ENCODE measurements at regions not wholly inside any gene's neighbourhood (a gene's known extent, or its start where the extent isn't known, plus 50 kb on each side); places are given as distances from the start of the nearest gene placed in this dataset.

DNA sequence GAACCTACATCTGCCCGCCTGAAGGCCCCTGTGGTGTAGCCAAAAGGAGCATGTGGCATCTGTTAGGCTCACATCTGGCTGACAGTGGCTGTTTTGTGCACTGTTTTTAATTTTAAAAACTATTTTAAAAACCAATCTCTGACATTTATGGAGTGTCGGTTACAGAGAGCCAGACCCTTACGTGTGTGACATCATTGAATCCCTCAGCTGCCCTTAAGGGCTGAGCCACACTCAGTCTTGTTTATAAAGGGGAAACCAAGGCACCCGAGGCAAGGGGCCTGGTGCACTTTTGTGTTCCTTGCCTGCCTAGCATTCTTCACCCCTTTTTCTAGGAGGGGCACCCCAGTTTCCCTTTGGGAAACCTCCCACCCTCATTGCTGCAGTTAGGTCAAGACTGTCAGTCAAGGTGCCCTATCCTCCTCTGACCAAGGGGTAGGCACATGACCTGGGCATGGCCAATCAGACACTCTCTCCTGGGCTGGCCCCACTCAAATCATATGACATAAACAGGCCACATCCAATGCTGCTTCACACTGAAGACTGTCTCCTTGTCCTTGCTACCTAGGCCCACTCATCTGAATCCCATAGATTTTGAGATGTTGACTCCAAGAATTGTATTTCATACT, 105.3 kb downstream of the LSM3 start:
- no peak for DNase-seq
- in situ Hi-C loops (cut with HindIII; ENCODE audit: low pct_ligation_motif_present, low pct_unique_long_range_greater_than_20kb, low sequenced_read_pairs) = no loop called here

DNA sequence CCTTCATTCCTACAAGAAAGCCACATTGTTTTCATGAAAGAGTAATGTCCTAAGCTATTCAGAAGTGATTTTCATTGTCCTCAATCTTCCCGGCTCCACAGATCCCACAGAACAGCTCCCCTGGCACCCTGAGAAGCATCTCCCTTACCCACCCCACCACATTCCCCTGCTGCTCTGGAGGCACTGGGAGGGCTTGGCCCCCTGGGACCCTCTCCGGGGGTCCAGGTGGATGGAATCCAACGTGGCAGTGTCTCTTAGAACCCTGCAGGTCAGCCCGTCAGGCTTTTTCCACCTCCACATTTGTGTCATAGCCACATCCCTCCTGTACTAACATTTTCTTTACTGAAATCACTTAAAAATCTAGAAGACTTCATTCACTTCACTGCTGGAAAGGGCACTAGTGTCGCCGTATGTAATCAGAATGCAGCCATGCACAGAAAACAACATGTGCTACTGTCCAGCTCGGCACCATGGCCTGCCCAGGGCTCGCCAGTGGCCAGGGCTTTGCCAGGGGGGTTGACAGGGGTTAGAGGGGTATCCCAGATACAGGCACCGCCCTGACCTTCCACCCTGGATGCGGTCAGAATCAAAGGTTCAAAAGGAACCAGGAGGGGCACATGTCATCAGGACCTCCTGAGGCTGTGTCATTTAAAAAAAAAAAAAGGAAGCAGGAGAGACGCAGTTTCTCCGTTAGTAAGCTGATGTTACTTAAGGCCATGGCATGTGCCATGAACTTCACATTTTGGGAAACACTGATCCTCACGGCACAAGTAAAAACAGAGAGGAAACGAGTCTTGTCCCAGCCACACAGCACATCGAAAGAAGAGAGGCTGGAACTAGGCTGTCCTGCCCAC, 106.3 kb downstream of the LSM3 start:
- in situ Hi-C loops (cut with HindIII; ENCODE audit: low pct_ligation_motif_present, low pct_unique_long_range_greater_than_20kb, low sequenced_read_pairs) = no loop called here
- no peak for DNase-seq

DNA sequence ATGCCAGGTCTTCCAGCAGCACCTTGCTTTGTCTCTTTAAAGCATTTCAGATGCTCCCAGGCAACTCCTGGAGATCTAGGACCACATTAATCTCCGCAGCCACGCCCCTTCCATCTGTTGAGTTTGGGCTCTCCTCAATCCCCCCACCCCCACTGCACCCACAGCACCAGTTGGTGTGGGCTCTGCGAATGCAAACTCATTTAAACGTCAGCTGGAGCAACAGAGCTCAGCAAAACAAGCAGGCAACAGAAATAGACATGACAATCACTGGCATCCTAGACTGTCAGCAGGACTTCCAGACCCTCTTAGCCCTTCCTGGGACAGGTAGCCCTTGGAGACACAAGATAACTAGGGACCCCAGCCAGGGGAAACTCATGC, 106.9 kb downstream of the LSM3 start:
- DNase-seq = no peak
- in situ Hi-C loops (cut with HindIII; ENCODE audit: low pct_ligation_motif_present, low pct_unique_long_range_greater_than_20kb, low sequenced_read_pairs) = no loop called here

DNA sequence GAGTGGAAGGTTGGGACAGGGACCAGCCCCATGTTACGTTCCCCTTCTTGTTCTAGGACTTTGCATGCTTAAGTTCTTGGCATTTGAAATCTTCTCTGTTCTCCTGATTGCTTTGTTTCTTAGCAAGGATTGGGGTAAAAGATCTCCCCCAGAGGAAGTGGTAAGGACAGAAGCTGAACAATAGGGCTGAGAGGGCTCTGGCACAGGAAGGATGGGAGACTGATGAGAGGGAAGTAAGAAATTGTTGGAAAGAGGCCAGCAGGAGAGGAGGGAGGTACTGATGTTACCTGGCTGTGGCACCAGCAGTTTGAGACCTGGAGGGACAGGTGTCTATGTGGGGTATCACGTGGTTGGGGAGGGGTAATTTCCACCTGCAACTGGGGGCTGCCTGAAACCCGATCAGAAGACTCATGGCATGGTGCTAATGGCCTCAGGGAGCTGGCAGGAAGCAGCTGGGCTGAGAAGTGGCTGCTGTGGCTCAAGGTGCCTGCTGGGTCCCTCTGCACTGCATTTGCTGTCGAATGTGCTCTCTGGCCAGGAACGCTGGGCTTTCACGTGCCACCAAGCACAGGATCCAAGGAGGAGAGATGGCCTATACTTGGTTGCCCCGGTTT, 108.4 kb downstream of the LSM3 start:
- in situ Hi-C loops (cut with HindIII; ENCODE audit: low pct_ligation_motif_present, low pct_unique_long_range_greater_than_20kb, low sequenced_read_pairs) = no loop called here
- no peak for DNase-seq

DNA sequence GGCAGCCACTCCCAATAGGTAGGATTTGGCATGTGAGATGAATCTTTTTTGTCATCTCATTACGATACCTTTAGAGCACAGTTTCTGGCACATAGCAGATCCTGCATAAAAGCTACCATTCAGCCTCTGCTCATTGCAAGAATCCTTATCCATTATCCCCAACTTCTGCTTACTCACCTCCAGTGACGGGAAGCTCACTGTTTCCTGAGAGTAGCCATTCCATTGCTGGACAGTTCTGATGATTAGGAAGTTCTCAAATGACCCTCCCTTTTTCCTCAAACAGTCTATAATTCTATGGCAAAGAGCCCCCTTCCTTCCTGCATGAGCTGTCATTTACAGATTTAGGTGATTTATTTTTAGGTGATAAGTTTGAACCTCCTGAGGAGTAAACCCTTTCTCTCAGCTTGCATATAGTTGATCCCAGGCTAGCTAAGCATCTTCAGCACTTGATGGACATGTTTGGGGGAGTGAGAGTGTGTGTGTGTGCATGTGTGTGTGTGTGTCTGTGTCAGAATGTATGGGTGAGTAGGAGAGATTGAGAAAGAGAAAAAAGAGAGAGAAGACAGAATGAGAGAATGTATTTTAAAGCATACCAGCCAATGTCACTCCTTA, 109.7 kb downstream of the LSM3 start:
- in situ Hi-C loops (cut with HindIII; ENCODE audit: low pct_ligation_motif_present, low pct_unique_long_range_greater_than_20kb, low sequenced_read_pairs) = no loop called here
- no peak for DNase-seq

DNA sequence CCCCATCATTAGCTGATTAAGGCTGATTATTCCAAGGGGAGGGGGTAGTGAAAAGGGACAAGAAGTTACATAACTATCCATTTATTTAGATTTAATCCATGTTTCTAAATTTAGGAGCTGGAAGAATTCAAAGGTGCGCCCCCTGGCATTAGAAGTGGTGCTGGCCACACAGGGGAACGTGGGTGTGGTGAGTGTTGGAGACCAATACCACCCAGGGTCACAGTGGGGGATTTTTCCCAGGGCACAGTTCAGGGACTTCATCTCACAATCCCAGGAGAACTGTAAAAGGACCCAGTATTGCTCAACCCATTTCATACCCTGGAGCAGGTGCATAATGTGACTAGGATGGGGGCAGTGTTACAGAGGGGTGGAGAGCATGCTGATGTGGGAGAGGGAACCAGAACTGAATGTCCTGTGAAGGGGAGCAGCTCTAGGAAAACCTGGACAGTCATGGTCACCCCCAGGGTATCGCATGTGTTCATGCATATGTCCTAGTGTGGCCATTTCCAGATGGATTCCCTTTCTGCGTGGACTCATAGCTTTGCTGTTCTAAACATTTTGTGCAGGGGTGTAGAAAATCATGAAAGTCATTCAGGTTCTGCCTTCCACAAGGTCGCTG, 110.3 kb downstream of the LSM3 start:
- DNase-seq = no peak
- in situ Hi-C loops (cut with HindIII; ENCODE audit: low pct_ligation_motif_present, low pct_unique_long_range_greater_than_20kb, low sequenced_read_pairs) = no loop called here

DNA sequence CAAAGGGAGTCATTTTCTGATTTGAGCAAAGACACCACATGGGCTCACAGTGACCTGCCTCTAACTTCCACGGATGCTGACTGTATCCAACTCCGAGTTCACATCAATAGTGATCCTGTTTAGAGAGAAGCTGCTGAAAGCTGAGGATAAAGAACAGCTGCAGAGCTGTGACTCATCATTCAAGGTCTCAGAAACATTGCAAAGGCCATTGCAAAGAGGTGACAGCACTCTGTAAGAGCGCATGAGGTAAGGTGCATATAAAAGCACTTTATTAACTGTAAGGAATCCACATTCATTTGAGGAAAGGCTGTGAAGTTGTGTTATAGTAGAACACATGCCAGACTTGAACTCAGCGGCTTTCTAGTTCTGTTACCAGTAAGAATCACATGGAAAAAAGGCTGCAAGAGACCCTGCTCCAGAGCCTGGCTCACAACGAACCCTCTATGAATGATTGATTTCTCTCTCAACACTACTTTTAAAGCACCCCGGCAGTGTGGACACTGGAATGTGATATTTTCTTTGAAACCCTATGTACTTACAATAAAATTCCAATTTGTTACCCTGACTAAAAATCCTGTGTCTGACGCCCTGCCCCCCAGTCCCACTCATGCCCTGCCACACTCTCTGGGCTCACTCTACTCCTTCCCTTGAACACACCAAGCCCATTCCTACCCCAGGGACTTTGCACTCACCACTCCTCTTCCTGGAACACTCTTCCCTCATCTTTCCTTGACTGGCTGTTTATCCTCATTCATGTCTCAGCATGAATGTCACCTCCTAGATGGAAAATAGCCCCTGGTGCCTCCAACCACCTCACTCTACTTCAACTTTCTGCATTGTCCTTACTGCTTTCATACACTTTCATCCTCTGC, 111.2 kb downstream of the LSM3 start:
- DNase-seq = peak; percentile 81

DNA sequence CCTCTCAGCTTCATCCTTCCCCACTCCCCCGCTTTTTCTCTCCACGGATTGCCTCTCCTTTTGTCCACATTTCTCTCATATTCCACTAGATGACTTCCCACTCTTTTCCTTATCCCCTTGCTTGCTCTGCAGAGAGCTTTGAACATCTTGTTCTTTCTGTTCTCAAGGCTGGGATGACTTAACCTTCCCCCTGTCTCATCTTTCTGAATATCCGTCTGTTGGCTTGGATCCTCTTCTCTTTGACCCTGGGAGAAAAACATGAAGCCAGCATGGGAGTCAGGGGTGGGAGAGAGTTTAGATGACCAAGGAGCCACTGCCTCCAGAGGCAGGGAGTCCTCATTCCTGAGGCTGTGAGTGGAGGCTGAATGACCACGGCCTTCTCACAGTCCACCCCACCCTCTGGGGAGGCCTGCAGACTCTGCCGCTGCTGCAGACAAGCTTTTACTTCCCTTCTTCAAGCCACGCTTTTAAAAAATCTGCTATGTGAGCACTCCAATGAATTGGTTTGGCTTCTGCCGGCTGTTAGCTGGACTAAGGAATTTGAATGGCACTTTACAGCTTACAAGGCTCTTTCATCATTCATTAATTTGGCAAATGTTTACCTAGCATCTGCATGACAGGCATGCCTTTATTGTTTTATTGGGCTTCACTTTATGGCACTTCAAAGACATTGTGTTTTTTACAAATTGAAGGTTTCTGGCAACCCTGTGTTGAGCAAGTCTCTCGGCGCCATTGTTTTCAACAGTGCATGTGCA, 111.6 kb upstream of the SLC6A6 start:
- in situ Hi-C loops (cut with HindIII; ENCODE audit: low pct_ligation_motif_present, low pct_unique_long_range_greater_than_20kb, low sequenced_read_pairs) = no loop called here
- DNase-seq = peak; percentile 30

More for the DNA sequence above, 111.2 kb downstream of the LSM3 start:
- in situ Hi-C loops (cut with HindIII; ENCODE audit: low pct_ligation_motif_present, low pct_unique_long_range_greater_than_20kb, low sequenced_read_pairs) = no loop called here

DNA sequence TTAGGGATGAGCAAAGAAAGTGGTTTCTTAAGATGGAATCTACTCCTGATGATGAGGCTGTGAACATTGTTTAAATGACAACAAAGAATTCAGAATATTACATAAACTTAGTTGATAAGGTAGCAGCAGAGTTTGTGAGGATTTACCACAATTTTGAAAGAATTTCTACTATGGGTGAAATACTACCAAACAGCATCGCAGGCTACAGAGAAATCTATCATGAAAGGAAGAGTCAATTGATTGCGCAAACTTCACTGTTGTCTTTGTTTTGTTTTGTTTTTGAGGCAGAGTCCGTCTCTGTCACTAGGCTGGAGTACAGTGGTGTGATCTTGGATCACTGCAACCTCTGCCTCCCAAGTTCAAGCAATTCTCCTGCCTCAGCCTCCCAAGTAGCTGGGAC, 107.4 kb upstream of the SLC6A6 start:
- in situ Hi-C loops (cut with HindIII; ENCODE audit: low pct_ligation_motif_present, low pct_unique_long_range_greater_than_20kb, low sequenced_read_pairs) = no loop called here
- DNase-seq = no peak

DNA sequence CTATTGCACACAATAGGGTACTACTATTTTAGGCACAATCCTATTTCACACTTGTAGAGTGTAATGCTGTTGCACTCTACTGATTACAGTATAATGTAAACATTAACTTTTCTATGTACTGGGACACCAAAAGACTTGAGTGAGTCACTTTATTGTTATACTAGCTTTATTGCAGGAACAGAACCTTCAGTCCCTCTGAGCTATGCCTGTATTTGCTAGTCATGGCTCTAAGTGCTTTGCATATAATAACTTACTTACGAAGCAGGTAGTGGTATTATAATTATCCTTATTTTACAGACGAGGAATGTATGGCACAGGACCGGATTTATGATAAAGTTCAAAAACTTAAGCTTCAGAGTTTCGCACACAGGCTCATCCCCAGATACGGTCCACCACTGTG, 106.6 kb upstream of the SLC6A6 start:
- in situ Hi-C loops (cut with HindIII; ENCODE audit: low pct_ligation_motif_present, low pct_unique_long_range_greater_than_20kb, low sequenced_read_pairs) = no loop called here
- peak; percentile 67 for DNase-seq

DNA sequence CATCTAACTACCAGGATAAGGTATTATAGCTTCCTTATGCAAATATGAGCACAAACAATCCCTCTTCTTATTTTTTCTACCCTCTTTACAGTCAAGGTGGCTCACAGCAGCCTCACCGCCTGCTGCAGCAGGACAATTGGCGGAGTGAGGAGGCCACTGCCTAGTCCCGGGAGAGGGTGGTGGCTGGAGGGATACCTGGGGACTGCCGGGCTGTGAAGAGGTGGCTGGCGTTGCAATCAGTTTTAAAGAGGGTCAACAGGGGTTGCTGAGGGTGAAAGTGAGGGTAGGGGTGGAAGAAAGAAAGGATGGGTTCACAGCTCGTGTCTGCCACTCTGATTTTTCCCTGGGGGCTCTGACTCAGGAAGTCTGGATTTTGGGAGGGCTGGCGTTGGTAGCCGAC, 105.1 kb upstream of the SLC6A6 start:
- in situ Hi-C loops (cut with HindIII; ENCODE audit: low pct_ligation_motif_present, low pct_unique_long_range_greater_than_20kb, low sequenced_read_pairs) = no loop called here
- no peak for DNase-seq

DNA sequence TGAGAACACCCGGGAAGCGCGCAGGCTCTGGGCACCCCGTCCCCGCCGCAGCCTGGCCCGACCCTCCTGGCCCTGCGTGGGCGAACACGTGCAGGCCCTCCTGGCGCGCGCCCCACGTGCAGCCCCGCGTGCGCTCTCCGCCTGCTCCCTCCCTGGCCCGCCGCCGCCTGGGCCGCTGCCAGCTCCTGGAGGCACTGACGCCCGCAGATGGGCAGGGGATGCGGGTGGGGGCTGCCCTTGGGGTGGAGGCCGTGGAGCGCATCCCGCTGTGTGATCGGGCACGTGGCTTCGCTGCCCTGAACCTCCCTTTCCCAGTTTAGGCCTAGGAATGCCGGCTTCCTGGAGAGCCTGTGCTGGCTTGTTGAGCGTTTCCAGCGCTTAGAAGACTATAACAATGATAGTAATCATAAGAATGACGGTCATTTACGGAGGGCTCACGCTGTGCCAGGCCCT, 104.6 kb upstream of the SLC6A6 start:
- in situ Hi-C loops (cut with HindIII; ENCODE audit: low pct_ligation_motif_present, low pct_unique_long_range_greater_than_20kb, low sequenced_read_pairs) = no loop called here
- no peak for DNase-seq

DNA sequence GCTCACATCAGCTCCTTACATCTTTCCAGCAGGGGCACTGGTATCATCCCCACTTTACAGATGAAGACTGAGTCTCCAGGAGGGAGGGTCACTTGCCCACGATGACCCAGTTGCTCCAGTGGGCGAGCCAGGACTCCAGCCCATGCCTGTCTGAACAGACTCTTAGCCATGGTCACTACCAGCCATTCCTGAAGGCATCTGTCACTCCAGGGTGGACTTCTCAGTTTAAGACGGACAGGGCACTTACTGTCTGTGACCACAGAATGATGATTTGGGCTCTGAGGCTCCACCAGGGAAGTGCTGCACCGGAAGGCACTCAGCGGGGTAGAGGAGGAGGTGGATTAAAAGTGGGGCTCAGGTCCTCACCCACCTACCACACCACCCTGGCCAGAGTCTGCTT, 104.0 kb upstream of the SLC6A6 start:
- no peak for DNase-seq

DNA sequence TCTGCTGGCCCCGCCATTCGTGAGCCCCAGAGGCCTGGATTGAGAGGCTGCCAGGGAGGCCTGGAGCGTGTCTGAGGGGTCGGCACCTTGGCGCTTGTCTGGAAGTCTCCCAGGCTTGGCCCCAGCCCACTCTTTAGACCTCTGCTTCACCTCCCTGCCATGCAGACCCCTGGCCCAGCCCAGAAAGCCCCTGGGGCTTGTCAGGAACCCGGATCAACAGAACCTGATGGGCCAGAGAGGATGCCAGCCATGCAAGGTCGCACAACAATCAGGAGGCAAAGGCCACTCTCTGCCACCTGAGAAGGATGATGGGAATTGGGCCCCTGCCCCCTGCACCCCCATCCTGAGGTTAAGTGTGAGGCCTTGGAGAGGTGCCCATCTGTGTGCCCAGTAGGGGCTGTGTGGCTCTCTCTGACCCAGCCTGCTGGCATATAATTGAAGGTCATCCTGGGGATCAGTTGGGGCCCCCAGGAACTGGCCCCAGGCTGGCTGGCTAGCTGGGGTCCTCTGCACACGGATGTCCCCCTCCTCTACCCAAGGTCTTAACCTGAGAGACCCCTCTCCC, 103.3 kb upstream of the SLC6A6 start:
- no peak for DNase-seq
- in situ Hi-C loops (cut with HindIII; ENCODE audit: low pct_ligation_motif_present, low pct_unique_long_range_greater_than_20kb, low sequenced_read_pairs) = no loop called here

More for the DNA sequence above, 104.0 kb upstream of the SLC6A6 start:
- in situ Hi-C loops (cut with HindIII; ENCODE audit: low pct_ligation_motif_present, low pct_unique_long_range_greater_than_20kb, low sequenced_read_pairs) = no loop called here

DNA sequence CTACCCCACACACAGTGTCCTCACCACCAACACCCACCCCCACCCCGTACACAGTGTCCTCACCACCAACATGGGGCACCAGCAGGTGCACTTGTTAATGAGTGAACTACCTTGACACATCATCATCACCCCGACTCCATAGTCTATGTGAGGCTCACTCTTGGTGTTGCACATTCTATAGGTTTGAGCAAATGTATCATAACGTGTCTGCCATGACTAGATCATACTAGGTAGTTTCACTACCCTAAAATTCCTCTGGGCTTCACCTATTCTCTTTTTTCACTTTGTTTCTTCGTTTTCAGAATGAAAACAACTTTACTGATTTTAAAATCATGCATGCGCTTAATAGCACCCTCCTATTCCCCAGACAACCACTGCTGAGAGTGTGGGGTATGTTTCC, 102.6 kb upstream of the SLC6A6 start:
- in situ Hi-C loops (cut with HindIII; ENCODE audit: low pct_ligation_motif_present, low pct_unique_long_range_greater_than_20kb, low sequenced_read_pairs) = no loop called here
- DNase-seq = no peak

DNA sequence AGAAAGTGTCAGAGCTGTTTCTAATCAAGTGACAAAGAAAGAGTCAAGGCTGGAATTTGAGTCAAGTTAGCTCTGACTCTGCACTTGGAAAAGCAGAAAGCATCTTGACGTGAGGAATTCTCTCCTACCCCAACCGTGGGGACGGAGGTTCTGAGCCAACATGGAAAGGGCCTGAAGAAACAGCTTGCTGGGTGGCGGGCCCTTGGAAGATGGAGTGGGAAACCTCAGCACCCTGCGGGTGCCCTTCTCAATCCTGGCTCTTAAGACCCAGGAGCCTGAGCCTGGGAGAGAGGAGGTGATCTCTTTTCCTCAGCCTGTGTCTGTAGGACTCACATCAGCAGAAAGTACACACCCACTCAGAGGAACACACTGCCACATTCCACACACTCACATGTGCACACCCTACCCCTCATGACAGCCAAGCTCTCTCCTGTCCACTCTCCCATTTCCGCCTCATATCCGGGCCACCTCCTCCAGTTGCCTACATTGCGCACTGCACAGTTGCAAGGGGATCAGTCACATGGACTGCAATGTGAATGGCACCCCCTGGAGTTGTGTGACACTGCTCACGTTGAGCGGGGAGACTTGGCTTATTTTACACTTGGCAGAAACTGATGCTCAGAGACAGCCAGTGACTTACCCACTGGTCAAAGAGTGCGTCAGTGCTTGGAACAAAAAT, 101.5 kb upstream of the SLC6A6 start:
- in situ Hi-C loops (cut with HindIII; ENCODE audit: low pct_ligation_motif_present, low pct_unique_long_range_greater_than_20kb, low sequenced_read_pairs) = no loop called here
- DNase-seq = no peak

DNA sequence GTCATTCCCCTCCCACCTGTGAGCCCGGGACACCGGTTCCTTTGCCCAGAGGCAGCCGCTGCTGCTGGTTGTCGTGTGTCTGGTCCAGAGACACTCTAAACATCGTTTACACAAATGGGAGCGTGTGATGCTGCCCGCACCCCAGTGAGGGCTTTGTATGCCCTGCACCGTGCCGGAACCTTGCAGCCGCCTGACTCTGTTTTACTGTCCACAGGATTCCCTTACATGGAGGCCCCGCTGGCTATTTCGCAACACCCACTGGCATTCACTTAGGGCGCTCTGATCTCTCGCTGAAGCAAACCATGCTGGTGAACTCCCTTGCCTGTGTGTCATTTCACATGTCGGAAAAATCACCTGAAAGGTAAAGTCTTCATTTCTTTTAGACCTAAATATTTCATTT, 100.8 kb upstream of the SLC6A6 start:
- DNase-seq = no peak
- in situ Hi-C loops (cut with HindIII; ENCODE audit: low pct_ligation_motif_present, low pct_unique_long_range_greater_than_20kb, low sequenced_read_pairs) = no loop called here
